Prostate gland (tissue), 2 donors: ENCODE measurements at regions not wholly inside any gene's neighbourhood (a gene's known extent, or its start where the extent isn't known, plus 50 kb on each side); places are given as distances from the start of the nearest gene placed in this dataset.

Experiments used
- CTCF ChIP-seq, 4 experiments: fragments of 200-600 bp in 2 of 4; fragments of 450-650 bp in 2 of 4; sonication (generic) in 2 of 4; IDR thresholded peaks; 1 replicate in 3 of 4; 2 replicates in 1 of 4; pipeline ENCODE4 v1.5.1; 2016 to 2019; ENCODE audit warnings: antibody characterized with exemption in 4 of 4, mild to moderate bottlenecking in 2 of 4, moderate library complexity in 2 of 4
- POLR2A ChIP-seq: fragments of 450-650 bp; IDR thresholded peaks from one replicate; pipeline ENCODE4 v1.6.1; 2016; ENCODE audit warnings: antibody characterized with exemption, mild to moderate bottlenecking
- POLR2AphosphoS5 ChIP-seq: sonication (generic); formaldehyde crosslinking; IDR thresholded peaks from one replicate; pipeline ENCODE4 v1.6.1; 2017; ENCODE audit warnings: antibody characterized with exemption

- TF ChIP-seq CTCF (IDR thresholded peaks at IDR 0.05) (no peak), POLR2AphosphoS5 (no peak), POLR2A (no peak)
These were observed 130.4 kb upstream of the RFX3 start for GRCh38 chr9:3656224-3656623.
